MCF 10A (cell line): ENCODE measurements at regions not wholly inside any gene's neighbourhood (a gene's known extent, or its start where the extent isn't known, plus 50 kb on each side); places are given as distances from the start of the nearest gene placed in this dataset.

Source experiments
- BruUV-seq: library from RNA; stranded (reverse); fragments of 400-500 nt; replicated peaks from 2 replicates; lab custom pipeline; 2021; lab: Mats Ljungman, UMichigan
- CTCF ChIA-PET: fragments of 300-600 bp; sonication (Branson Sonifier 250); formaldehyde crosslinking; extraction: SDS; loops from one replicate; lab custom pipeline; 2021; ENCODE audit warnings: antibody characterized with exemption, inconsistent platforms; lab: Yijun Ruan, JAX
- POLR2A ChIA-PET: fragments of 300-600, 350-650 bp; sonication (Branson Sonifier 250); formaldehyde crosslinking; extraction: SDS; loops from one replicate; lab custom pipeline; 2020; ENCODE audit warnings: antibody characterized with exemption, inconsistent platforms; lab: Yijun Ruan, JAX
- DNase-seq: peaks from one replicate; pipeline ENCODE4 v3.0.0-alpha.2; 2018; ENCODE audit not compliant: unreplicated experiment
- H3K27ac Mint-ChIP-seq: one replicate; pipeline ENCODE4 v1.8.0; 2022; ENCODE audit warnings: mild to moderate bottlenecking, low read depth, mixed read lengths; ENCODE audit not compliant: unreplicated experiment
- H3K27me3 Mint-ChIP-seq: one replicate; pipeline ENCODE4 v1.8.0; 2022; ENCODE audit warnings: mixed read lengths; ENCODE audit not compliant: insufficient read depth, unreplicated experiment
- H3K36me3 Mint-ChIP-seq: one replicate; pipeline ENCODE4 v1.8.0; 2022; ENCODE audit warnings: mild to moderate bottlenecking, moderate library complexity, mixed read lengths; ENCODE audit not compliant: insufficient read depth, unreplicated experiment
- H3K4me1 Mint-ChIP-seq: one replicate; pipeline ENCODE4 v1.8.0; 2022; ENCODE audit warnings: mixed read lengths; ENCODE audit not compliant: insufficient read depth, unreplicated experiment
- H3K4me3 Mint-ChIP-seq: one replicate; pipeline ENCODE4 v1.8.0; 2022; ENCODE audit warnings: mild to moderate bottlenecking, moderate library complexity, mixed read lengths; ENCODE audit not compliant: unreplicated experiment
- H3K9me3 Mint-ChIP-seq: one replicate; pipeline ENCODE4 v1.8.0; 2022; ENCODE audit warnings: mixed read lengths; ENCODE audit not compliant: unreplicated experiment
- CTCF ChIP-seq: fragments of 200-600 bp; IDR thresholded peaks from one replicate; pipeline ENCODE4 v1.8.0; 2022; ENCODE audit warnings: antibody characterized with exemption, mild to moderate bottlenecking; ENCODE audit not compliant: unreplicated experiment
- intact Hi-C: fragments of 100-400 bp; cut with micrococcal nuclease; formaldehyde crosslinking; loops from 2 replicates; pipeline ENCODE4 v1.14.1; 2022

GRCh38 chr6:112863753-112864152 lies 516.6 kb downstream of the RFPL4B start:
- POLR2A ChIA-PET: no interaction called here

GRCh38 chr6:112865131-112865530 lies 518.0 kb downstream of the RFPL4B start:
- no peaks in the 10 kb centered on the region for H3K9me3 Mint-ChIP-seq
- no peaks in the 10 kb centered on the region for H3K27me3 Mint-ChIP-seq
- no TSS peak for BruUV-seq
- CTCF ChIA-PET: interaction anchor here (0.5 to 0.6 kb wide), 3 partner anchors 249 to 990 kb away, joined by 4 read pairs; no protein-coding TSS in a partner anchor
- POLR2A ChIA-PET: interaction anchor here (0.6 kb wide), 1 partner anchor 1087 kb away, joined by 3 read pairs; no protein-coding TSS in a partner anchor
- H3K4me3 Mint-ChIP-seq: no peak overlapping the region
- no peak for TF ChIP-seq CTCF
- no peaks in the 10 kb centered on the region for H3K4me1 Mint-ChIP-seq
- DNase-seq: no peak
- intact Hi-C loops: no loop called here
- no peak overlapping the region for H3K27ac Mint-ChIP-seq
- no peaks in the 10 kb centered on the region for H3K36me3 Mint-ChIP-seq

More at GRCh38 chr6:112863753-112864152, 516.6 kb downstream of the RFPL4B start:
- Mint-ChIP-seq H3K27ac (no peak overlapping the region), H3K4me3 (no peak overlapping the region), H3K27me3 (no peaks in the 10 kb centered on the region), H3K4me1 (no peaks in the 10 kb centered on the region), H3K36me3 (no peaks in the 10 kb centered on the region), H3K9me3 (no peaks in the 10 kb centered on the region)
- CTCF ChIA-PET: interaction anchor here (0.6 kb wide), 1 partner anchor 14 kb away, joined by 3 read pairs; no protein-coding TSS in a partner anchor
- DNase-seq: no peak
- no peak for TF ChIP-seq CTCF
- BruUV-seq: no TSS peak
- intact Hi-C loops: no loop called here

GRCh38 chr6:112874881-112875280 lies 527.8 kb downstream of the RFPL4B start:
- CTCF ChIA-PET: interaction anchor here (1.2 kb wide), 1 partner anchor 95 kb away, joined by 3 read pairs; no protein-coding TSS in a partner anchor

More at GRCh38 chr6:112874881-112875280, 527.8 kb downstream of the RFPL4B start:
- no peaks in the 10 kb centered on the region for H3K27me3 Mint-ChIP-seq
- DNase-seq: peak; percentile 4
- POLR2A ChIA-PET: no interaction called here
- H3K27ac Mint-ChIP-seq: no peak overlapping the region
- H3K4me3 Mint-ChIP-seq: no peak overlapping the region
- no TSS peak for BruUV-seq
- no peaks in the 10 kb centered on the region for H3K36me3 Mint-ChIP-seq
- no peaks in the 10 kb centered on the region for H3K4me1 Mint-ChIP-seq
- intact Hi-C loops: loop anchor here (5.0 to 10.0 kb wide), 2 partner anchors 537 to 1000 kb away; no protein-coding TSS in a partner anchor
- no peaks in the 10 kb centered on the region for H3K9me3 Mint-ChIP-seq
- no peak for TF ChIP-seq CTCF
